IMR-90 (cell line): ENCODE measurements at regions not wholly inside any gene's neighbourhood (a gene's known extent, or its start where the extent isn't known, plus 50 kb on each side); places are given as distances from the start of the nearest gene placed in this dataset.

Source experiments
- ATAC-seq: fragments of 200-7000 bp; cut with Tn5 transposase; 2 replicates; pipeline ENCODE4 v1.9.1; 2020; ENCODE audit warnings: low read depth, mild to moderate bottlenecking, moderate library complexity
- BruUV-seq: library from RNA; stranded (reverse); fragments of 400-500 nt; replicated peaks from 2 replicates; lab custom pipeline; 2021; lab: Mats Ljungman, UMichigan
- CTCF ChIA-PET: fragments of 300-600 bp; formaldehyde crosslinking; extraction: SDS; loops from one replicate; lab custom pipeline; 2021; ENCODE audit warnings: antibody characterized with exemption; lab: Yijun Ruan, JAX
- POLR2A ChIA-PET: fragments of 300-600 bp; sonication (Branson Sonifier 250); formaldehyde crosslinking; loops from one replicate; lab custom pipeline; 2022; ENCODE audit warnings: antibody characterized with exemption; ENCODE audit not compliant: unreplicated experiment; lab: Charles Lee
- DNase-seq: peaks from one replicate; pipeline ENCODE4 v3.0.0; 2013
- H2AFZ ChIP-seq: replicated peaks from 2 replicates; pipeline ENCODE3; 2013; ENCODE audit warnings: low read length, mild to moderate bottlenecking; ENCODE audit not compliant: poor library complexity
- H2AK5ac ChIP-seq: 2 replicates; pipeline ENCODE4 v1.6.1; 2013; ENCODE audit warnings: low read depth, low read length, inconsistent platforms
- H2AK9ac ChIP-seq: replicated peaks from 2 replicates; pipeline ENCODE3; 2013; ENCODE audit warnings: mild to moderate bottlenecking, low read depth, low read length, moderate library complexity; ENCODE audit not compliant: poor library complexity
- H2BK120ac ChIP-seq: 2 replicates; pipeline ENCODE4 v1.6.1; 2013; ENCODE audit warnings: low read depth, low read length, inconsistent platforms
- H2BK15ac ChIP-seq: 3 replicates; pipeline ENCODE4 v1.6.1; 2013; ENCODE audit warnings: low read depth, low read length, inconsistent platforms
- H2BK20ac ChIP-seq: 2 replicates; pipeline ENCODE4 v1.6.1; 2013; ENCODE audit warnings: low read depth, mild to moderate bottlenecking, inconsistent platforms, low read length, moderate library complexity
- H2BK5ac ChIP-seq: 2 replicates; pipeline ENCODE4 v1.6.1; 2013; ENCODE audit warnings: mild to moderate bottlenecking, low read depth, low read length, inconsistent platforms; ENCODE audit not compliant: poor library complexity, severe bottlenecking
- H3K14ac ChIP-seq: replicated peaks from 2 replicates; pipeline ENCODE4 v1.6.1; 2013; ENCODE audit warnings: low read depth, low read length, inconsistent platforms
- H3K18ac ChIP-seq: 2 replicates; pipeline ENCODE4 v1.6.1; 2013; ENCODE audit warnings: low read depth, low read length, control low read depth
- H3K23ac ChIP-seq: 2 replicates; pipeline ENCODE4 v1.6.1; 2013; ENCODE audit warnings: low read depth, low read length, inconsistent platforms
- H3K27ac ChIP-seq: 2 replicates; pipeline ENCODE4 v1.5.1; 2013; ENCODE audit warnings: mild to moderate bottlenecking, control low read depth, low read length; ENCODE audit not compliant: insufficient read depth
- H3K27me3 ChIP-seq: 2 replicates; pipeline ENCODE4 v1.6.1; 2013; ENCODE audit warnings: low read length; ENCODE audit not compliant: control insufficient read depth, insufficient read depth
- H3K36me3 ChIP-seq: 2 replicates; pipeline ENCODE4 v1.6.1; 2013; ENCODE audit warnings: low read length, mixed read lengths; ENCODE audit not compliant: control insufficient read depth, insufficient read depth
- H3K4ac ChIP-seq: 2 replicates; pipeline ENCODE4 v1.6.1; 2013; ENCODE audit warnings: low read depth, low read length, inconsistent platforms
- H3K4me1 ChIP-seq: 2 replicates; pipeline ENCODE4 v1.6.1; 2013; ENCODE audit warnings: low read length, mixed read lengths; ENCODE audit not compliant: control insufficient read depth, insufficient read depth
- H3K4me2 ChIP-seq: 2 replicates; pipeline ENCODE4 v1.6.1; 2013; ENCODE audit warnings: low read depth, mild to moderate bottlenecking, control low read depth, low read length, moderate library complexity
- H3K4me3 ChIP-seq: 2 replicates; pipeline ENCODE4 v1.5.1; 2013; ENCODE audit warnings: low read depth, mild to moderate bottlenecking, control low read depth, low read length, moderate library complexity; ENCODE audit not compliant: insufficient read depth
- H3K56ac ChIP-seq: 2 replicates; pipeline ENCODE4 v1.6.1; 2013; ENCODE audit warnings: low read length, inconsistent platforms; ENCODE audit not compliant: insufficient read depth; ENCODE audit errors: extremely low read depth
- H3K79me1 ChIP-seq, 2 experiments: 2 replicates each; pipeline ENCODE4 v1.6.1; 2013; ENCODE audit warnings: low read length in 2 of 2, inconsistent platforms in 1 of 2, low read depth in 1 of 2
- H3K9ac ChIP-seq: 2 replicates; pipeline ENCODE4 v1.6.1; 2013; ENCODE audit warnings: low read depth, low read length, control low read depth
- H3K9me1 ChIP-seq: 2 replicates; pipeline ENCODE4 v1.6.1; 2013; ENCODE audit warnings: low read length, inconsistent platforms; ENCODE audit not compliant: insufficient read depth
- H3K9me3 ChIP-seq: 2 replicates; pipeline ENCODE4 v1.6.1; 2013; ENCODE audit warnings: low read length; ENCODE audit not compliant: control insufficient read depth, insufficient read depth
- H4K20me1 ChIP-seq: 2 replicates; pipeline ENCODE4 v1.6.1; 2013; ENCODE audit warnings: low read length, inconsistent platforms; ENCODE audit not compliant: insufficient read depth
- H4K5ac ChIP-seq: 2 replicates; pipeline ENCODE4 v1.6.1; 2013; ENCODE audit warnings: mild to moderate bottlenecking, low read depth, low read length, control low read depth
- H4K8ac ChIP-seq, 2 experiments: 2 replicates each; pipeline ENCODE4 v1.6.1; 2013; ENCODE audit warnings: low read depth in 2 of 2, low read length in 2 of 2, control low read depth in 1 of 2, inconsistent platforms in 1 of 2
- H4K91ac ChIP-seq: 2 replicates; pipeline ENCODE4 v1.6.1; 2013; ENCODE audit warnings: low read depth, low read length, inconsistent platforms; ENCODE audit not compliant: insufficient read depth
- BHLHE40 ChIP-seq: fragments of 150-350 bp; IDR thresholded peaks from 2 replicates; pipeline ENCODE4 v1.6.1; 2016; ENCODE audit warnings: mild to moderate bottlenecking, low read depth, low read length
- CEBPB ChIP-seq: IDR thresholded peaks from 2 replicates; pipeline ENCODE4 v1.6.1; 2012; ENCODE audit warnings: low read depth, low read length, improper control_type of control experiment
- CHD1 ChIP-seq: IDR thresholded peaks from 2 replicates; pipeline ENCODE4 v1.6.1; 2012; ENCODE audit warnings: low read depth, low read length, improper control_type of control experiment
- CTCF ChIP-seq: conservative IDR thresholded peaks from 2 replicates; pipeline ENCODE4 v1.5.1; 2012; ENCODE audit warnings: mild to moderate bottlenecking, low read depth, low read length, improper control_type of control experiment
- ELK1 ChIP-seq: fragments of 150-350 bp; IDR thresholded peaks from 2 replicates; pipeline ENCODE4 v1.6.1; 2016; ENCODE audit warnings: low read depth, mild to moderate bottlenecking, low read length, moderate library complexity, borderline replicate concordance
- FOS ChIP-seq: fragments of 150-350 bp; IDR thresholded peaks from 2 replicates; pipeline ENCODE4 v1.6.1; 2016; ENCODE audit warnings: low read depth, low read length
- MAZ ChIP-seq: IDR thresholded peaks from 2 replicates; pipeline ENCODE4 v1.6.1; 2012; ENCODE audit warnings: low read depth, mild to moderate bottlenecking, low read length, improper control_type of control experiment, moderate library complexity, borderline replicate concordance
- MXI1 ChIP-seq: IDR thresholded peaks from 2 replicates; pipeline ENCODE4 v1.6.1; 2012; ENCODE audit warnings: low read depth, mild to moderate bottlenecking, low read length, moderate library complexity, borderline replicate concordance
- NFE2L2 ChIP-seq: fragments of 150-350 bp; IDR thresholded peaks from 2 replicates; pipeline ENCODE4 v1.6.1; 2016; ENCODE audit warnings: low read depth, mild to moderate bottlenecking, low read length
- POLR2A ChIP-seq: IDR thresholded peaks from 2 replicates; pipeline ENCODE4 v1.6.1; 2012; ENCODE audit warnings: mild to moderate bottlenecking, low read depth, low read length
- RAD21 ChIP-seq: IDR thresholded peaks from 2 replicates; pipeline ENCODE4 v1.6.1; 2012; ENCODE audit warnings: low read length, improper control_type of control experiment
- RCOR1 ChIP-seq: IDR thresholded peaks from 2 replicates; pipeline ENCODE4 v1.6.1; 2012; ENCODE audit warnings: mild to moderate bottlenecking, low read length, improper control_type of control experiment; ENCODE audit not compliant: insufficient replicate concordance
- RFX5 ChIP-seq: IDR thresholded peaks from 2 replicates; pipeline ENCODE4 v1.8.0; 2012; ENCODE audit warnings: low read depth, mild to moderate bottlenecking, low read length, moderate library complexity
- SMC3 ChIP-seq: fragments of 150-350 bp; IDR thresholded peaks from 2 replicates; pipeline ENCODE4 v1.6.1; 2016; ENCODE audit warnings: low read depth, mild to moderate bottlenecking, antibody characterized with exemption, low read length, moderate library complexity
- USF2 ChIP-seq: fragments of 150-350 bp; IDR thresholded peaks from 2 replicates; pipeline ENCODE4 v1.6.1; 2017; ENCODE audit warnings: mild to moderate bottlenecking, antibody characterized with exemption, low read length, low read depth
- dilution Hi-C: fragments of 300-500 bp; cut with HindIII; formaldehyde crosslinking; loops from one replicate; pipeline ENCODE4 v1.14.3; 2018; ENCODE audit warnings: low sequenced_read_pairs; ENCODE audit not compliant: unreplicated experiment
- in situ Hi-C: fragments of 300-500 bp; cut with MboI; formaldehyde crosslinking; loops from 3 replicates; pipeline ENCODE4 v1.14.3; 2019; ENCODE audit warnings: low sequenced_read_pairs, inconsistent platforms, mixed read lengths
- intact Hi-C: fragments of 100-400 bp; cut with micrococcal nuclease; formaldehyde crosslinking; loops from 2 replicates; pipeline ENCODE4 v1.10.0; 2022

- Histone ChIP-seq H3K27ac (no peak overlapping the region), H2BK120ac (no peak overlapping the region), H3K4me2 (no peak overlapping the region), H4K91ac (no peak overlapping the region), H3K4ac (no peak overlapping the region), H2AK5ac (no peak overlapping the region), H3K4me3 (no peak overlapping the region), H2BK15ac (no peak overlapping the region), H2AFZ (no peak overlapping the region), H3K23ac (no peak overlapping the region), H3K79me1 (no peaks in the 10 kb centered on the region), H2BK5ac (no peak overlapping the region), H3K14ac (no peak overlapping the region), H4K20me1 (no peaks in the 10 kb centered on the region), H3K4me1 (no peaks in the 10 kb centered on the region), H3K9me3 (no peaks in the 10 kb centered on the region), H3K18ac (no peak overlapping the region), H3K36me3 (no peaks in the 10 kb centered on the region), H2BK20ac (no peak overlapping the region), H2AK9ac (no peak overlapping the region), H3K9me1 (no peaks in the 10 kb centered on the region), H3K56ac (no peak overlapping the region), H3K9ac (no peak overlapping the region), H4K5ac (no peak overlapping the region), H3K27me3 (no peaks in the 10 kb centered on the region), H4K8ac (no peak overlapping the region)
- intact Hi-C loops, result no loop called here
- DNase-seq (no peak), ATAC-seq (no peak)
- POLR2A ChIA-PET, result no interaction called here
- CTCF ChIA-PET, result no interaction called here
- BruUV-seq, result no TSS peak
- TF ChIP-seq USF2 (no peak), RCOR1 (no peak), SMC3 (no peak), NFE2L2 (no peak), ELK1 (no peak), CTCF (no peak), POLR2A (no peak), CEBPB (no peak), RAD21 (no peak), CHD1 (no peak), BHLHE40 (no peak), RFX5 (no peak), MAZ (no peak), FOS (no peak), MXI1 (no peak)
- in situ Hi-C loops, result no loop called here
- dilution Hi-C loops, result no loop called here
These were observed 460.1 kb upstream of the KHDRBS2 start for GRCh38 chr6:62746161-62746560.
